LNCAP (cell line): ENCODE measurements at regions not wholly inside any gene's neighbourhood (a gene's known extent, or its start where the extent isn't known, plus 50 kb on each side); places are given as distances from the start of the nearest gene placed in this dataset.

Experiments
- CTCF ChIP-seq: fragments of 450-650 bp; IDR thresholded peaks from 2 replicates; pipeline ENCODE4 v1.5.1; 2017; ENCODE audit warnings: mild to moderate bottlenecking

GRCh38 chr14:66330228-66330627 lies 155.9 kb upstream of the CCDC196 start:
- TF ChIP-seq CTCF: no peak

GRCh38 chr14:66330916-66331315 lies 155.3 kb upstream of the CCDC196 start:
- TF ChIP-seq CTCF: no peak

- TF ChIP-seq CTCF: no peak
These were observed 144.9 kb upstream of the CCDC196 start for GRCh38 chr14:66341239-66341638.

- no peak for TF ChIP-seq CTCF
These were observed 140.2 kb upstream of the CCDC196 start for GRCh38 chr14:66345986-66346385.

- no peak for TF ChIP-seq CTCF
These were observed 134.9 kb upstream of the CCDC196 start for GRCh38 chr14:66351310-66351709.

- peak; percentile 64 for TF ChIP-seq CTCF
These were observed 126.7 kb upstream of the CCDC196 start for GRCh38 chr14:66359500-66359899.

- no peak for TF ChIP-seq CTCF
These were observed 125.7 kb upstream of the CCDC196 start for GRCh38 chr14:66360366-66360926.

- no peak for TF ChIP-seq CTCF
These were observed 125.2 kb upstream of the CCDC196 start for GRCh38 chr14:66361013-66361412.
